Fibroblast of pulmonary artery (primary cell): ENCODE measurements at regions not wholly inside any gene's neighbourhood (a gene's known extent, or its start where the extent isn't known, plus 50 kb on each side); places are given as distances from the start of the nearest gene placed in this dataset.

ENCODE experiments used
- DNase-seq: peaks from one replicate; pipeline ENCODE4 v3.0.0-alpha.2; 2010; ENCODE audit warnings: low read depth
- H3K4me3 ChIP-seq: replicated peaks from 2 replicates; pipeline ENCODE4 v1.5.1; 2011; ENCODE audit warnings: low read depth, mild to moderate bottlenecking, control low read depth, low read length, moderate library complexity
- CTCF ChIP-seq: IDR thresholded peaks from 2 replicates; pipeline ENCODE4 v1.5.1; 2011; ENCODE audit warnings: mild to moderate bottlenecking, control low read depth, low read length, inconsistent platforms; ENCODE audit errors: missing control alignments

DNA sequence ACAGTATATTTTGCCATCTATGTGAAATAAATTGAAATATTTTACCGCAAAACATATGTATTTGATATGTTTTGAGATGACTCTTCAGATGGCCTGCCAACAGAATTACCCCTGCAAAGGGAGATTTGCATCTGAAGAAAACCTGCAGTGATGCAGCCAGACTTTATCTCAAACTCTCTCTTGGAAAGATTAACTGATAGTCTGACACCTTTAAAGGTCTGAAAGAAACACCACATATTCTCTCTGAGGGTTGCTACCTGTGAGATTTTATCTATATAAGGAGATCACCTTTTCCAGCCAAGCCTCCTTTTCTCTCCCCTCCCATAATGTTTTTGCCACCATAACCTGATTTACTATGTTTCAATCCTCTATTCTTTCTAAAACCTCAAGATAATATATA is 1106.3 kb upstream of the IGFBP7 start:
- no peak for TF ChIP-seq CTCF

GRCh38 chr4:58214376-58214775 is 1104.2 kb upstream of the IGFBP7 start:
- DNase-seq = no peak
- no peak for TF ChIP-seq CTCF
- H3K4me3 ChIP-seq = no peak overlapping the region

More for the DNA sequence above, 1106.3 kb upstream of the IGFBP7 start:
- DNase-seq = no peak
- H3K4me3 ChIP-seq = no peak overlapping the region

GRCh38 chr4:58209551-58209950 is 1099.4 kb upstream of the IGFBP7 start:
- no peak for DNase-seq
- H3K4me3 ChIP-seq = no peak overlapping the region
- TF ChIP-seq CTCF = no peak

GRCh38 chr4:58209001-58209400 is 1098.8 kb upstream of the IGFBP7 start:
- no peak for TF ChIP-seq CTCF
- no peak overlapping the region for H3K4me3 ChIP-seq
- DNase-seq = no peak

GRCh38 chr4:58205446-58206235 is 1095.5 kb upstream of the IGFBP7 start:
- no peak for DNase-seq
- TF ChIP-seq CTCF = no peak
- H3K4me3 ChIP-seq = no peak overlapping the region

DNA sequence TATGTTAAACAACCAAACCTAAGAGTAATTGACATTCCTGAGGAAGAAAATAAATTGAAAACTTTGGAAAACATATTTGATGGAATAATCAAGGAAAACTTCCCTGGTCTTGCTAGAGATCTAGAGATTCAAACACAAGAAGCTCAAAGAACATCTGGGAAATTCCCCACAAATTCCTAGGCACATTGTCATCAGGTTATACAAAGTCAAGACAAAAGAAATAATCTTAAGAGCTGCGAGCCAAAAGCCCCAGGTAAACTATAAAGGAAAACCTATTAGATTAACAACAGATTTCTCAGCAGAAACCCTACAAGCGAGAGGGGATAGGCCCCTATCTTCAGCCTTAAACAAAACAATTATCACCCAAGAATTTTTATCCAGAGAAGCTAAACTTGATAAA is 1082.0 kb upstream of the IGFBP7 start:
- TF ChIP-seq CTCF = no peak
- DNase-seq = no peak
- H3K4me3 ChIP-seq = no peak overlapping the region

- no peak for TF ChIP-seq CTCF
- DNase-seq = no peak
- H3K4me3 ChIP-seq = no peak overlapping the region
Measured at GRCh38 chr4:58191109-58191508, 1080.9 kb upstream of the IGFBP7 start.
